Activated T-helper 1 cell treated with anti-CD3 and anti-CD28 coated beads, Interleukin-12 subunit alpha, Interleukin-12 subunit beta, Interleukin-2, Interleukin-4 antibody, amounts not matched to agents 30 ng/mL and 10 ng/mL and 1 ng/mL, durations not matched to agents 14 hours and 24 hours and 36 hours (primary cell): ENCODE measurements at regions not wholly inside any gene's neighbourhood (a gene's known extent, or its start where the extent isn't known, plus 50 kb on each side); places are given as distances from the start of the nearest gene placed in this dataset.
A peak's percentile ranks its signal among the peaks of the same experiment; 100 is the strongest.
"Not testable (repeated sequence)": the region's sequence is repeated elsewhere in the genome, so short reads cannot be mapped to it uniquely, and the experiment has no call there.

Experiments
- DNase-seq: peaks from one replicate; pipeline ENCODE4 v3.0.0; 2021; ENCODE audit warnings: low spot score
- H3K27ac Mint-ChIP-seq: one replicate; pipeline ENCODE4 v1.8.0; 2021; ENCODE audit warnings: mild to moderate bottlenecking, mixed read lengths
- H3K27me3 Mint-ChIP-seq: one replicate; pipeline ENCODE4 v1.8.0; 2022; ENCODE audit warnings: mild to moderate bottlenecking, moderate library complexity, mixed read lengths; ENCODE audit not compliant: insufficient read depth
- H3K36me3 Mint-ChIP-seq: one replicate; pipeline ENCODE4 v1.8.0; 2021; ENCODE audit warnings: low read depth, mixed read lengths
- H3K4me1 Mint-ChIP-seq: one replicate; pipeline ENCODE4 v1.8.0; 2021; ENCODE audit warnings: low read depth, mixed read lengths
- H3K4me3 Mint-ChIP-seq: one replicate; pipeline ENCODE4 v1.8.0; 2021; ENCODE audit warnings: mild to moderate bottlenecking, moderate library complexity, mixed read lengths
- H3K9me3 Mint-ChIP-seq: one replicate; pipeline ENCODE4 v1.8.0; 2021; ENCODE audit warnings: mixed read lengths
- intact Hi-C: fragments of 100-400 bp; cut with micrococcal nuclease; formaldehyde crosslinking; loops from one replicate; pipeline ENCODE4 v1.15.1; 2024

DNA sequence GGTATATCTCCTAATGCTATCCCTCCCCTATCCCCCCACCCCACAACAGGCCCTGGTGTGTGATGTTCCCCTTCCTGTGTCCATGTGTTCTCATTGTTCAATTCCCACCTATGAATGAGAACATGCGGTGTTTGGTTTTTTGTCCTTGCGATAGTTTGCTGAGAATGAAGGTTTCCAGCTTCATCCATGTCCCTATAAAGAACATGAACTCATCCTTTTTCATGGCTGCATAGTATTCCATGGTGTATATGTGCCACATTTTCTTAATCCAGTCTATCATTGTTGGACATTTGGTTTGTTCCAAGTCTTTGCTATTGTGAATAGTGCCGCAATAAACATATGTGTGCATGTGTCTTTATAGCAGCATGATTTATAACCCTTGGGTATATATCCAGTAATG is 77.7 kb upstream of the CXCL13 start:
- H3K27ac Mint-ChIP-seq, H3K4me1 Mint-ChIP-seq, DNase-seq, intact Hi-C loops, H3K9me3 Mint-ChIP-seq, H3K4me3 Mint-ChIP-seq, H3K36me3 Mint-ChIP-seq, H3K27me3 Mint-ChIP-seq: not testable (repeated sequence)

DNA sequence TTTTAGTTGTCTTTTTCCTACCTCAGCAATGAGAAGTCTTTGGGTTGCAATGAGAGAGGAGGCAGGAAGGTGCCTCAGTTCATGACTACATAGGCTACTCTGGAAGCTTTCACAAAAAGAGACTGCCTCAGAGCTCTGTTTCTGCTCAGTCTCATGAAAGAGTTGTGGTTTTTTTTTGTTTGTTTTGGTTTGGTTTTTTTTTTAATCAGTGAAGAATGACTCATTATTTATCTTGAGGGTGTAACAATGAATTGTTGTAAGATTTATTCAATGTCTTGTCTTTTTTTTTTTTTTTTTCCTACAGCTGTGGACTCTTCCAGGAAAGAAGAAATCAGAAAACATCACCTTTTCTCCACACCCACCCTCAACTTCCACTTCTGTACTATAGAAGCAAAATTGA is 67.5 kb upstream of the CXCL13 start:
- H3K27ac Mint-ChIP-seq: peak overlapping the region; percentile 88

DNA sequence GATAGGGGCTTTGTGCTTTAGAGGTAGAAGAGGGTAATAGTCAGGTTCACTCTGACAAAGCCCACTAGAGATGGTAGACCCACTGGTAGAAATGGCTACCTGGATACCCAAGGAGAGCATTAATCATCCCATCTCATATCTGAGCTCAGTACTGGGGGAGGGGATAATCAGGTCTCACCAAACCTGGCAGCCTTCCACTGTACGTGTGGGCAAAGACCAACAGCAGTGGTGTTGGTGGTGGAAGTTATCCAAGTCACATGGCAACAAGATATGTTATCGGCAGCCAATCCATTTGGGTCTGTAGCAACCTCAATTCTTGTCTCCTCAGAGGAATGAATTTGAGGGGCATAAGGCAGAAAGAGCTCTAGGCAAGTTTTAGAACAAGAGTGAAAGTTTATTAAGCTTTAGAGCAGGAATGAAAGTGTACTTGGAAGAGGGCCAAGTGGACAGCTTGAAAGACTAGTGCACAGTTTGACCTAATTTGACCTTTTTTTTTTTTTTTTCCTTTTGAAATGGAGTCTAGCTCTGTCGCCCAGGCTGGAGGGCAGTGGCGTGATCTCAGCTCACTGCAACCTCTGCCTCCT is 67.0 kb upstream of the CXCL13 start:
- Mint-ChIP-seq H3K27me3 (peaks cover 5% of the 10 kb centered on the region), H3K9me3 (peaks cover 25% of the 10 kb centered on the region), H3K4me1 (peaks cover 40% of the 10 kb centered on the region), H3K36me3 (peaks cover 3% of the 10 kb centered on the region), H3K27ac (peak overlapping the region; percentile 88), H3K4me3 (peak overlapping the region; percentile 20)
- intact Hi-C loops: loop anchor here (1.0 to 5.0 kb wide), 9 partner anchors 16 to 1118 kb away; partner anchors contain the start of gene MRPL1
- no peak for DNase-seq

More for the DNA sequence above, 67.5 kb upstream of the CXCL13 start:
- intact Hi-C loops: loop anchor here (1.0 to 5.0 kb wide), 9 partner anchors 15 to 1119 kb away; partner anchors contain the start of gene MRPL1
- Mint-ChIP-seq H3K9me3 (peaks cover 25% of the 10 kb centered on the region), H3K4me3 (peak overlapping the region; percentile 20), H3K4me1 (peaks cover 40% of the 10 kb centered on the region), H3K36me3 (peaks cover 3% of the 10 kb centered on the region), H3K27me3 (peaks cover 5% of the 10 kb centered on the region)
- DNase-seq: no peak
